GM21723 (cell line): ENCODE measurements at regions not wholly inside any gene's neighbourhood (a gene's known extent, or its start where the extent isn't known, plus 50 kb on each side); places are given as distances from the start of the nearest gene placed in this dataset.

ENCODE experiments used
- ATAC-seq: cut with Tn5 transposase; IDR thresholded peaks from one replicate; pipeline ENCODE4 v1.9.1; 2021; ENCODE audit warnings: mild to moderate bottlenecking, moderate library complexity; ENCODE audit not compliant: unreplicated experiment

DNA sequence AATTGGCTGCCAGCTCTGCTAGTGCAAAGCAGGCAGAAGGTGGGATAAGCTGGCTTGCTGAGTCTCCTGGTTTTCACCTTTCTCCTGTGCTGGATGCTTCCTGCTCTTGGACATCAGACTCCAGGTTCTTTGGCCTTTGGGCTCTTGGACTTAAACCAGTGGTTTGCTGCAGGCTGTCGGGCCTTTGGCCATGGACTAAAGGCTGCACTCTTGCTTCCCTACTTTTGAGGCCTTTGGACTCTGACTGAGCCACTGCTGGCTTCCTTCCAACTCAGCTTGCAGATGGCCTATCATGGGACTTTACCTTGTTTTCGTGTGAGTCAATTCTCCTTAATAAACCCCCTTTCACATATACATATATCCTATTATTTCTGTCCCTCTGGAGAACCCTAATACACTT is 1293.9 kb upstream of the CDH6 start:
- ATAC-seq = no peak

GRCh38 chr5:29897916-29898315 is 1295.6 kb upstream of the CDH6 start:
- ATAC-seq = no peak

- no peak for ATAC-seq
Observed at GRCh38 chr5:29896646-29897045, 1296.8 kb upstream of the CDH6 start.

DNA sequence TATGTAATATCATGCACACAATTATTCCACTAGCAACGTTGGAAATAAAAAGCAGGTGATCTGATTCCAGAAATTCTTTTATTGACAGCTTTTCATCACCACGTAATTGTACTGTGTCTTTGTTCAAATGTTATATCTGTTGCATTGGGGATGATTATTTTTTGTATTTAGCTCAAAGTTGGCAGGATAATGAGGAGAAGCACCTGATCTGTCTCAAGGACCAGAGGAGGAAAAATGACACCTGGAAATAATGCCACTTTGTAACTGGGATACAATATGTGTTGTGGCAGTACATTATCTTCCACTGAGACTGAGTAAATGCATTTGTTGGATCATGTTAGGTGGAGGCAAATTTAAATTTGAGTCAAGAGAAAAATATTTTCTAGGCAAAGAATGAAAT is 1298.8 kb upstream of the CDH6 start:
- ATAC-seq = no peak

- ATAC-seq = no peak
Observed at GRCh38 chr5:29889051-29889450, 1304.4 kb upstream of the CDH6 start.

GRCh38 chr5:29885595-29885994 is 1307.9 kb upstream of the CDH6 start:
- no peak for ATAC-seq

DNA sequence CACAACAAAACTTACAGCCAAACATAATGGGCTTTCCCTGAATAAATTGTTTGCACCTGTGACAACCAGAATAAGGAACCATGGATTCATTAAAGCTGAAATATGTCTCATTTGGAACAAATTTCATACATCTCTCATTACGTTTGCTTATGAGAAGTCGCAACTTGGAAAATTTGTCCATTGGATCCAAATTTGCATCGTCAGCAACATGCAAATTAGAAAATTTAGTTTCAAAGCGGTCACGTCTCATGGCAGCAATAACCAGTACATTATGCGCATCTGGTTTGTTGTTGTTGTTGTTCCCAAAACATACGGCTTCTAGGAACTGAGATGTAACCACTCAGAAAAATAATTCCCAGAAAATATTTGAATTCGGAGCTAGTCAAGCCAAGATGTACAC is 1311.5 kb upstream of the CDH6 start:
- no peak for ATAC-seq

DNA sequence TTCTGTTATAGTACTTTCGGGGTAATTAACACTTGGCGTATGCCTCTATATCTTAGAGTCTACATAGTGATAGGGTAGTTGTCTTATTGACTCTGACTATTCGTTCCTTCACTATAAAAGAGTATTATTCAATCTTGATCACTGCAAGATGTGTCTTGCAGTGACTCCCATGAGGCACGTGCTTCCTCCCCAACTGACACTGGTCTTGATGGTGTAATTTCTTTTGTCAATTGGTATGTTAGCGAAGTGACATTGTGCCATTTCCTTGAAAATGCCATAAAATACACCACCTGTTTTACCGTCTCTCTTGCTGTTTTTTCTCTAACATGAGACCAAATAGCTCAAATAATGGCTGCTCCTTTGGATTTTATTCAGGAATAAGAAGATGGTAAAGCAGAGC is 1314.1 kb upstream of the CDH6 start:
- ATAC-seq = no peak

GRCh38 chr5:29878599-29878998 is 1314.9 kb upstream of the CDH6 start:
- ATAC-seq = no peak

GRCh38 chr5:29867155-29867554 is 1326.3 kb upstream of the CDH6 start:
- no peak for ATAC-seq

GRCh38 chr5:29853711-29854220 is 1339.7 kb upstream of the CDH6 start:
- no peak for ATAC-seq

GRCh38 chr5:29852329-29852728 is 1341.2 kb upstream of the CDH6 start:
- ATAC-seq = no peak

GRCh38 chr5:29845206-29845605 is 1348.3 kb upstream of the CDH6 start:
- ATAC-seq = no peak

GRCh38 chr5:29833394-29833793 is 1360.1 kb upstream of the CDH6 start:
- no peak for ATAC-seq

GRCh38 chr5:29822521-29822920 is 1371.0 kb upstream of the CDH6 start:
- no peak for ATAC-seq

DNA sequence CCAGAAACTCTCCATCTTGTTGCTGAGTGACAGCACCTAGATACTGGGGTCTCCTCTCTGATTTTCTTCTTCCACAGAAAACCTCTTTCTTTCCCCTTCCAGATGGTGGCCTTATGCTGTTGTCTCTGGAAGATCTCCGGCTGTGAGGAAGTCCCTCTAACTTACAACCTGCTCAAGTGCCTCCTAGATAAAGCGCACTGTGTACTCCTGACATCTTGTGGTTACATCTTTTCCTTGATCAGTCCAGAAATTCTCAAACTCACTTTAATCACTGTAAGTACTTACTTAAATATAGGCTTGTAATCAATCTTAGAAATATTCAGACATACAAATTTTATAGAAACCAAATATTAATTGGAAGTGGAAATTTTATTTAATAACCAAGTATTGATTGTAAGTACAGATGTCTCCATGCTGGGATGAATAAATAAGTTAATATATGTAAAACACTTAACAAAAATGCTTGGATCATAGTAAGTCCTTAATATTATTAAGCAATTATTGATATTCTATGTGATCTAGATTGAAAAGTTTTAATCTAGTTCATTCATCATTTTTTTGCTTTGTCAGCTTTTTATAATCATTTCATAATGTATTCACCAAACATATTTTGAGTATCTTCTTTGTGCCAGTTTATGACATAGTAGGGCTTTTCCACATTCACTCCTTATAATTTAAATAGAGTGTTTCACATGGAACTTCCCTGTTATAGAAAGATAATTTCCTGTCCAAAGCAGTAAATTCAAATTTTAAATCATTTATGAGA is 1381.4 kb upstream of the CDH6 start:
- ATAC-seq = no peak

DNA sequence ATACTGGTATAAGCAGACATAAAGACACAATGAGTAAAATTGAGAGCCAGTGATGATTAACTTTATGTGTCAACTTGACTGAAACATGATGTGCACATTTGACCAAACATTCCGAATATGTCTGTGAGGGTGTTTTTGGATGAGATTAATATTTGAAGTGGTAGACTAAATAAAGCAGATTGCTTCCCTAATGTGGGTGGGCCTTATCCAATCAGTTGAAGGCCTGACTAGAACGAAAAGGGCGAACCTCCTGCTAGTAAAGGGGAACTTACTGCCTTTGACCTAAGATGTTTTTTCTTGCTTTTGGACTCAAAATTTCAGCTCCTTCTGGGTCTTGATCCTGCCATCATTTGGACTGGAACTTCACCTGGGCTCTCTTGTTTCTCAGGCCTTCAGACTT is 1387.7 kb upstream of the CDH6 start:
- no peak for ATAC-seq

GRCh38 chr5:29800752-29801151 is 1392.7 kb upstream of the CDH6 start:
- ATAC-seq = no peak

DNA sequence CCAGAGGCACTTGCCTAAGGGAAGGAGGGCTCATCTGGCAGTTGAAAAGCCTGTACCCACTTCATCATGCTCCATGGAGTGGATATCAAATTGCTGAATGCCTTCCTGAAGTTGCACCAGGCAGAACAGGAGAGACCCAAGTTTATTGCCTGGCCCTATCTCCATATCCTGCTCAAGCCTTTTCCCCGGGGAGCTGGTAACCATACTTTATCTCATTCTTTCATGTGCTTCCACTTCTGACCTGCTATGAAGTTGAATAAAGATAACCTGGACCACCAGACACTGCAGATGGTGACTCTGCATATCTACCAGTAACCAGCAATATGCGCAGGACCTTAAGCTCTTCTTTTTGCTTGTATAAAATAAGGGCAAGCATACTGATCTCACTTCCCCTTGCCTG is 1397.5 kb upstream of the CDH6 start:
- no peak for ATAC-seq

DNA sequence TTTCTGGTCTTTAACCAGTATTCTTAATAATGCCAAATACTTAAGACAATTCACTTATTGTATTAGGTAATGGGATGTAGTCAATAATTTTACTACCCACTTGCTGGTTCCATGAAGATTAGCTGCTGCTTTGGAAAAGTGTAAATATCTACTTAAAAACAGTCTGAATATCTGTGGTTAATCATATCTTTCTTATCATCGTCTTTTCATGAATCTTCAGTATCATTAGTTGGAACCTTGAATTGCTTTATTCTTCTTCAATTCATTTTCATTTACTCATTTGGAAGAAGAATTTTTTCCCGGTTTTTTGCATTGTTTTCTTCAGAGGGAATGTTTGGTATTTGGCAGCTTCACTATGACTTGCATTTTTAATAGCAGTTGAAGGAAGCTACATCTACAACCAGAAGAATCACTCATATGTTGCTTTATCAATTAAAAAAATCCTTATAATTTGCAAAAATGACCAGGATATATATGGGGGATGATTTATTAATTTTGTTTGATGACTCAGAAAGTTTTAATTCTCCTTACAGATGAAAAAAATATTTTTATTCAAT is 1398.3 kb upstream of the CDH6 start:
- ATAC-seq = no peak

DNA sequence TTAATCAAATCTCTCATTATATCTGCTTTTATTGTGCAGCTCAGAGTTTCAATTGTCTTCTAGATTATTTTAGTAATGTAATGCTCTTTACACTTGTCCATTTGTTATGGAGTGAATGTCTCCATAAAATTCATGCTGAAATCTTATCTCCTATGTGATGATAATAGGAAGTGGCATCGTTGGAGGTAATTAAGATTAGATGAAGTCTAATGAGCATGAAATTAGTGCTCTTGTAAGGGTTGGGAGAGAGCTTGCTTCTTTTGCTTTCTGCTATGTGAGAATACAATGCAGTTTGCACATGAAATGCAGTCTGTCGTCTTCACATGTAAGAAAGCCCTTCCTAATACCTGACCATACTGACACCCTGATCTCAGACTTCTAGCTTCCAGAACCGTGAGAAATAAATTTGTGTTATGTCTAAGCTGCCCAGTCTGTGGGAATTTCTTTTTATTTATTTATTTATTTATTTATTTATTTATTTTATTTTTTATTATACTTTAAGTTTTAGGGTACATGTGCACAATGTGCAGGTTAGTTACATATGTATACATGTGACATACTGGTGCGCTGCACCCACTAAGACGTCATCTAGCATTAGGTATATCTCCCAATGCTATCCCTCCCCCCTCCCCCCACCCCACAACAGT is 1399.2 kb upstream of the CDH6 start:
- ATAC-seq = no peak

DNA sequence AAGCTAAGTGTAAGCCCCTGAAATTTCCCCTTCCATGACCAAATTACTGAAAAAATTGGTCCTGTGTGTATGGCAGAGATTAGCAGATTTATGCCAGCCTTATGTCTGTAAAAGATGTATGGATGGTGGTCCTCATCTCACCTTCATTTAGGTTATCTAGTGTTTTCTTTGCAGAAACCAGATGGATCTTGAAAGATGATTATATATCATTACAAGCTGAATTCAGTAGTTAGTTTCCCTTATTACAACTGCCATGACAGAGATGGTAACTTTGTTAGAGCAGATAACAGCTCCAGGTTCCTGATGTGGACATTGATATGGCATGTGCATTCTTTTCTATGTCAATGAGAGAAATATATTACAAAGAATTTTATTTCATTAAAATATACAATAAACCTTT is 1403.2 kb upstream of the CDH6 start:
- ATAC-seq = no peak
